ENCODE measurements at regions not wholly inside any gene's neighbourhood (a gene's known extent, or its start where the extent isn't known, plus 50 kb on each side); places are given as distances from the start of the nearest gene placed in this dataset.

GRCh38 chr3:102532901-102533300, 98.1 kb downstream of the ZPLD1 start:
- FAIRE-seq (no peak), DNase-seq (ENCODE audit: low read depth in 1 of 2, low spot score in 1 of 2) (no peak), ATAC-seq (no peak)
- 29% methylated on average over 3 of the region's 3 CpGs for WGBS (ENCODE audit: missing lambda C conversion rate)
- TF ChIP-seq CBX2 (IDR thresholded peaks at IDR 0.05; ENCODE audit: borderline replicate concordance, low read depth) (no peak), KDM1A (IDR thresholded peaks at IDR 0.05; ENCODE audit: low read depth) (no peak), CBX8 (IDR thresholded peaks at IDR 0.05) (no peak), ESRRA (IDR thresholded peaks at IDR 0.05; ENCODE audit: borderline replicate concordance, low read length) (no peak), TFCP2L1 (CRISPR knock-in tag; IDR thresholded peaks at IDR 0.05) (no peak), CHD2 (IDR thresholded peaks at IDR 0.05; ENCODE audit: low read length, partially characterized antibody) (no peak), FOSL2 (IDR thresholded peaks at IDR 0.05) (no peak), FOSL2 (CRISPR knock-in tag; IDR thresholded peaks at IDR 0.05) (no peak), RAD21 (conservative IDR thresholded peaks at IDR 0.05 in 1 of 2, IDR thresholded peaks at IDR 0.05 in 1 of 2) (no peak), MYC (IDR thresholded peaks at IDR 0.05; ENCODE audit: borderline replicate concordance, low read length) (no peak), FOSB (CRISPR knock-in tag; IDR thresholded peaks at IDR 0.05) (no peak), ATOH8 (CRISPR knock-in tag; IDR thresholded peaks at IDR 0.05; ENCODE audit: low read depth) (no peak), ZFP36 (IDR thresholded peaks at IDR 0.05; ENCODE audit: borderline replicate concordance, partially characterized antibody) (no peak), E2F6 (IDR thresholded peaks at IDR 0.05; ENCODE audit: borderline replicate concordance, low read depth) (no peak), HOXB5 (CRISPR knock-in tag; IDR thresholded peaks at IDR 0.05) (no peak), NFE2L2 (conservative IDR thresholded peaks at IDR 0.05; ENCODE audit: low read length) (no peak), NR3C1 (IDR thresholded peaks at IDR 0.05) (no peak)
- H3K9me3 ChIP-seq, result no peaks in the 10 kb centered on the region
- H3K27ac ChIP-seq, result no peak overlapping the region
- no peak overlapping the region for H3K4me3 ChIP-seq
- no peak overlapping the region for H3K4me2 ChIP-seq
- POLR2A ChIA-PET, result no interaction called here
- CTCF ChIA-PET, result interaction anchor here (21.0 kb wide), 1 partner anchor 306 kb away, joined by 374 read pairs; no protein-coding TSS in a partner anchor
- H3K4me1 ChIP-seq, result no peaks in the 10 kb centered on the region

GRCh38 chr3:102533784-102534183, 99.0 kb downstream of the ZPLD1 start:
- no peak for TF ChIP-seq SREBF2 (IDR thresholded peaks at IDR 0.05)
- no peak for TF ChIP-seq MAX (IDR thresholded peaks at IDR 0.05)
- TF ChIP-seq NR3C1 (IDR thresholded peaks at IDR 0.05), result no peak
- WGBS (ENCODE audit: missing lambda C conversion rate), result 22% methylated on average over 4 of the region's 4 CpGs
- CTCF ChIA-PET, result interaction anchor here (21.0 kb wide), 1 partner anchor 307 kb away, joined by 374 read pairs; no protein-coding TSS in a partner anchor
- no peak overlapping the region for H3K4me2 ChIP-seq
- H3K9me3 ChIP-seq, result no peaks in the 10 kb centered on the region
- POLR2A ChIA-PET, result no interaction called here
- no peak overlapping the region for H3K27ac ChIP-seq
- FAIRE-seq (no peak), DNase-seq (ENCODE audit: low read depth in 1 of 2, low spot score in 1 of 2) (no peak), ATAC-seq (no peak)
- no peaks in the 10 kb centered on the region for H3K4me1 ChIP-seq
- H3K4me3 ChIP-seq, result no peak overlapping the region

GRCh38 chr3:102536456-102536855, 101.6 kb downstream of the ZPLD1 start:
- Histone ChIP-seq H3K27ac (no peak overlapping the region), H3K4me1 (no peaks in the 10 kb centered on the region), H3K4me2 (0 out of 3 replicates have a peak overlapping the region, but pooled peaks have one; percentile 25), H3K9me3 (no peaks in the 10 kb centered on the region), H3K4me3 (no peak overlapping the region)
- CTCF ChIA-PET, result interaction anchor here (0.5 to 21.0 kb wide), 15 partner anchors 10 to 734 kb away, joined by 3 to 374 read pairs (median 4); no protein-coding TSS in a partner anchor
- peak; percentile 15 to 40 for DNase-seq (ENCODE audit: low read depth in 1 of 2, low spot score in 1 of 2)
- WGBS (ENCODE audit: missing lambda C conversion rate), result 0% methylated on average over 7 of the region's 7 CpGs
- POLR2A ChIA-PET, result interaction anchor here (1.1 kb wide), 1 partner anchor 307 kb away, joined by 8 read pairs; no protein-coding TSS in a partner anchor
- no peak for FAIRE-seq
- ATAC-seq, result peak; percentile 74 to 79
- TF ChIP-seq SMC3 (IDR thresholded peaks at IDR 0.05) (peak; percentile 84), RAD21 (conservative IDR thresholded peaks at IDR 0.05 in 1 of 2, IDR thresholded peaks at IDR 0.05 in 1 of 2) (peak; percentile 66 to 84), CTCF (IDR thresholded peaks at IDR 0.05) (peak; percentile 73), FOSL2 (IDR thresholded peaks at IDR 0.05) (no peak), FOSL2 (CRISPR knock-in tag; IDR thresholded peaks at IDR 0.05) (no peak), RARB (CRISPR knock-in tag; IDR thresholded peaks at IDR 0.05) (no peak)

Measured in A549 (cell line).